ENCODE measurements at regions not wholly inside any gene's neighbourhood (a gene's known extent, or its start where the extent isn't known, plus 50 kb on each side); places are given as distances from the start of the nearest gene placed in this dataset.

GRCh38 chr6:14664112-14664601, 546.6 kb downstream of the CD83 start:
- Histone ChIP-seq H3F3A (ENCODE audit: insufficient read depth) (peaks cover 9% of the 10 kb centered on the region), H3K4me1 (ENCODE audit: insufficient read depth) (peaks cover 22% of the 10 kb centered on the region), H3K9me2 (ENCODE audit: insufficient read depth) (no peaks in the 10 kb centered on the region), H4K20me1 (ENCODE audit: insufficient read depth) (no peaks in the 10 kb centered on the region), H3K4me3 (no peak overlapping the region), H3K9ac (0 out of 2 replicates have a peak overlapping the region, but pooled peaks have one; percentile 5), H3K9me3 (ENCODE audit: low read depth) (no peaks in the 10 kb centered on the region), H3K79me2 (ENCODE audit: insufficient read depth) (no peaks in the 10 kb centered on the region), H2AFZ (peak overlapping the region; percentile 59; the same call in 1 of the 2 replicates), H3K36me3 (ENCODE audit: low read depth) (no peaks in the 10 kb centered on the region), H3K27me3 (replicated peaks; ENCODE audit: insufficient read depth) (no peaks in the 10 kb centered on the region), H3K27ac (no peak overlapping the region), H3K4me2 (ENCODE audit: unreplicated experiment) (peak overlapping the region; percentile 27)
- in situ Hi-C loops (cut with MboI), result no loop called here
- DNase-seq, result no peak
- TF ChIP-seq EZH2 (IDR thresholded peaks at IDR 0.05; ENCODE audit: insufficient read depth, poor library complexity, severe bottlenecking) (no peak), EZH2phosphoT487 (IDR thresholded peaks at IDR 0.05; ENCODE audit: insufficient read depth, low read depth) (no peak)
- WGBS, 2 experiments (ENCODE audit: low coverage in 1 of 2, low lambda C conversion rate in 2 of 2, missing lambda C conversion rate in 2 of 2), result 78 to 84% methylated on average over 6 of the region's 6 CpGs

- H3K9ac ChIP-seq, result peak overlapping the region; percentile 55; the same call in 1 of the 2 replicates
- no peaks in the 10 kb centered on the region for H3K36me3 ChIP-seq (ENCODE audit: low read depth)
- no peaks in the 10 kb centered on the region for H3K9me3 ChIP-seq (ENCODE audit: low read depth)
- peak overlapping the region; percentile 84 for H3K27ac ChIP-seq
- in situ Hi-C loops (cut with MboI), result no loop called here
- H4K20me1 ChIP-seq (ENCODE audit: insufficient read depth), result no peaks in the 10 kb centered on the region
- peaks cover 12% of the 10 kb centered on the region for H3F3A ChIP-seq (ENCODE audit: insufficient read depth)
- H3K79me2 ChIP-seq (ENCODE audit: insufficient read depth), result no peaks in the 10 kb centered on the region
- H3K4me2 ChIP-seq (ENCODE audit: unreplicated experiment), result peak overlapping the region; percentile 27
- H3K4me3 ChIP-seq, result no peak overlapping the region
- DNase-seq, result peak; percentile 50
- H2AFZ ChIP-seq, result peak overlapping the region; percentile 59; the same call in 1 of the 2 replicates
- 47 to 55% methylated on average over 11 of the region's 11 CpGs for WGBS, 2 experiments (ENCODE audit: low coverage in 1 of 2, low lambda C conversion rate in 2 of 2, missing lambda C conversion rate in 2 of 2)
- no peaks in the 10 kb centered on the region for H3K27me3 ChIP-seq (replicated peaks; ENCODE audit: insufficient read depth)
- TF ChIP-seq EZH2 (IDR thresholded peaks at IDR 0.05; ENCODE audit: insufficient read depth, poor library complexity, severe bottlenecking) (no peak), EZH2phosphoT487 (IDR thresholded peaks at IDR 0.05; ENCODE audit: insufficient read depth, low read depth) (no peak)
- H3K9me2 ChIP-seq (ENCODE audit: insufficient read depth), result no peaks in the 10 kb centered on the region
- peaks cover 22% of the 10 kb centered on the region for H3K4me1 ChIP-seq (ENCODE audit: insufficient read depth)
Measured at GRCh38 chr6:14664621-14665315, 547.2 kb downstream of the CD83 start.

GRCh38 chr6:14665827-14666724, 548.5 kb downstream of the CD83 start:
- Histone ChIP-seq H3K9ac (peak overlapping the region; percentile 55), H3K79me2 (ENCODE audit: insufficient read depth) (no peaks in the 10 kb centered on the region), H2AFZ (peak overlapping the region; percentile 59; the same call in 1 of the 2 replicates), H3K27me3 (replicated peaks; ENCODE audit: insufficient read depth) (no peaks in the 10 kb centered on the region), H3K4me1 (ENCODE audit: insufficient read depth) (peaks cover 29% of the 10 kb centered on the region), H3K4me2 (ENCODE audit: unreplicated experiment) (no peak overlapping the region), H4K20me1 (ENCODE audit: insufficient read depth) (no peaks in the 10 kb centered on the region), H3K36me3 (ENCODE audit: low read depth) (no peaks in the 10 kb centered on the region), H3K4me3 (no peak overlapping the region), H3F3A (ENCODE audit: insufficient read depth) (peaks cover 25% of the 10 kb centered on the region), H3K27ac (peak overlapping the region; percentile 84), H3K9me3 (ENCODE audit: low read depth) (no peaks in the 10 kb centered on the region), H3K9me2 (ENCODE audit: insufficient read depth) (no peaks in the 10 kb centered on the region)
- in situ Hi-C loops (cut with MboI), result no loop called here
- TF ChIP-seq EZH2 (IDR thresholded peaks at IDR 0.05; ENCODE audit: insufficient read depth, poor library complexity, severe bottlenecking) (no peak), EZH2phosphoT487 (IDR thresholded peaks at IDR 0.05; ENCODE audit: insufficient read depth, low read depth) (no peak)
- peak; percentile 99 for DNase-seq
- 43 to 44% methylated on average over 11 of the region's 11 CpGs for WGBS, 2 experiments (ENCODE audit: low coverage in 1 of 2, low lambda C conversion rate in 2 of 2, missing lambda C conversion rate in 2 of 2)

- Histone ChIP-seq H3F3A (ENCODE audit: insufficient read depth) (peaks cover 41% of the 10 kb centered on the region), H3K36me3 (ENCODE audit: low read depth) (no peaks in the 10 kb centered on the region), H2AFZ (no peak overlapping the region), H3K79me2 (ENCODE audit: insufficient read depth) (no peaks in the 10 kb centered on the region), H3K27ac (peak overlapping the region; percentile 70), H3K9me3 (ENCODE audit: low read depth) (no peaks in the 10 kb centered on the region), H3K9ac (0 out of 2 replicates have a peak overlapping the region, but pooled peaks have one; percentile 27), H3K4me1 (ENCODE audit: insufficient read depth) (peaks cover 43% of the 10 kb centered on the region), H3K27me3 (replicated peaks; ENCODE audit: insufficient read depth) (no peaks in the 10 kb centered on the region), H3K4me2 (ENCODE audit: unreplicated experiment) (peak overlapping the region; percentile 43), H4K20me1 (ENCODE audit: insufficient read depth) (no peaks in the 10 kb centered on the region), H3K4me3 (no peak overlapping the region), H3K9me2 (ENCODE audit: insufficient read depth) (no peaks in the 10 kb centered on the region)
- WGBS, 2 experiments (ENCODE audit: low coverage in 1 of 2, low lambda C conversion rate in 2 of 2, missing lambda C conversion rate in 2 of 2), result 84 to 87% methylated on average over 7 of the region's 7 CpGs
- in situ Hi-C loops (cut with MboI), result no loop called here
- no peak for DNase-seq
- TF ChIP-seq EZH2 (IDR thresholded peaks at IDR 0.05; ENCODE audit: insufficient read depth, poor library complexity, severe bottlenecking) (no peak), EZH2phosphoT487 (IDR thresholded peaks at IDR 0.05; ENCODE audit: insufficient read depth, low read depth) (no peak)
Measured at GRCh38 chr6:14670806-14671205, 553.2 kb downstream of the CD83 start.

Data from GM23248 (cell line).